GM12872 (cell line): ENCODE measurements at regions not wholly inside any gene's neighbourhood (a gene's known extent, or its start where the extent isn't known, plus 50 kb on each side); places are given as distances from the start of the nearest gene placed in this dataset.

Experiments
- TF ChIP-seq, protein P1 (sequence below): IDR thresholded peaks from 3 replicates; pipeline ENCODE4 v1.5.1; 2011; ENCODE audit warnings: low read depth, mild to moderate bottlenecking, low read length, moderate library complexity; ENCODE audit not compliant: insufficient read depth

DNA sequence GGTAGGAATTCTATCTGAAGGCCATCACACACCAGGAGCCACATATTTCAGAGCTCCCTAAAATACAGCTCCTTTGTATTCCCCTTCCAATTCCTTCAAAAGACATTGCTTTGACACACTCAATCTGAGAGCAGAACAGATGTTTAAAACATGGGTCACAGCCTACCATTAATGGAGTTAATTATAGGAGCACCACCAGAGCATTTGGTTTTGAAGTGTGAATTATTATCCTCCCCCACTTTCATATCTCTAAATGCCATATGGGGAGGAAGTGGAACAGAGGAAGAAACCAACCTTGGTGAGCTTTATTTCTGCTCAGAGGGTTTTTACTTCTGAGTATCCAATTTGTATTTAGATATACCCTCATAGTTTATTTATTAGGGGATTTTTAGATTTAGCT is 50.7 kb upstream of the TNFRSF21 start:
- TF ChIP-seq, protein P1, sequence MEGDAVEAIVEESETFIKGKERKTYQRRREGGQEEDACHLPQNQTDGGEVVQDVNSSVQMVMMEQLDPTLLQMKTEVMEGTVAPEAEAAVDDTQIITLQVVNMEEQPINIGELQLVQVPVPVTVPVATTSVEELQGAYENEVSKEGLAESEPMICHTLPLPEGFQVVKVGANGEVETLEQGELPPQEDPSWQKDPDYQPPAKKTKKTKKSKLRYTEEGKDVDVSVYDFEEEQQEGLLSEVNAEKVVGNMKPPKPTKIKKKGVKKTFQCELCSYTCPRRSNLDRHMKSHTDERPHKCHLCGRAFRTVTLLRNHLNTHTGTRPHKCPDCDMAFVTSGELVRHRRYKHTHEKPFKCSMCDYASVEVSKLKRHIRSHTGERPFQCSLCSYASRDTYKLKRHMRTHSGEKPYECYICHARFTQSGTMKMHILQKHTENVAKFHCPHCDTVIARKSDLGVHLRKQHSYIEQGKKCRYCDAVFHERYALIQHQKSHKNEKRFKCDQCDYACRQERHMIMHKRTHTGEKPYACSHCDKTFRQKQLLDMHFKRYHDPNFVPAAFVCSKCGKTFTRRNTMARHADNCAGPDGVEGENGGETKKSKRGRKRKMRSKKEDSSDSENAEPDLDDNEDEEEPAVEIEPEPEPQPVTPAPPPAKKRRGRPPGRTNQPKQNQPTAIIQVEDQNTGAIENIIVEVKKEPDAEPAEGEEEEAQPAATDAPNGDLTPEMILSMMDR: no peak

DNA sequence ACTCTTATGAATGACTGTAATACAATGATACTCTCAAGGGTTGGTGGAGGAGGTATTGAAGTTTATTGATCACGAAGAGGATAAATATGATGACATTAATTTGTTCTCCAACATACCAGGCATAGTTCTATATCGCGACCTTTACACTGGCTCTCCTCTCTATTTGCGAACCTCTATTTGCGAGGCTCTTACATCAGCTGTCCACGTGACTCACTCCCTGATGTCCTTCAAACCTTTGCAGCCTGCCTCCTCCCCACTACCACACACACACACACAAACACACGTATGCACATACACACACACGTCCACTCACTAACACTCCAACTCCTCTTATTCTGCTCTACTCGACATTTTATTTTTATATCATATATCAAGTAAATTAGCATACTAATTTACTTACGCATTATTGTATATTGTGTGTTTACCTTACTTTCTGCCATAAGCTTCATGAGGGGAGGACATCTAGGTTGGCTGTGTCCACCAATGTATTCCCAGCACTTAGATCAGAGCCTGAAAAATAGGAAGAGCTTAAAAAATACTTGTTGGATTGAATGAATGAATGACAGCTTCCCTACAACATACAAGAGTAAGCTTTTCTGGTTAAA is 53.3 kb upstream of the TNFRSF21 start:
- TF ChIP-seq, protein P1: no peak

DNA sequence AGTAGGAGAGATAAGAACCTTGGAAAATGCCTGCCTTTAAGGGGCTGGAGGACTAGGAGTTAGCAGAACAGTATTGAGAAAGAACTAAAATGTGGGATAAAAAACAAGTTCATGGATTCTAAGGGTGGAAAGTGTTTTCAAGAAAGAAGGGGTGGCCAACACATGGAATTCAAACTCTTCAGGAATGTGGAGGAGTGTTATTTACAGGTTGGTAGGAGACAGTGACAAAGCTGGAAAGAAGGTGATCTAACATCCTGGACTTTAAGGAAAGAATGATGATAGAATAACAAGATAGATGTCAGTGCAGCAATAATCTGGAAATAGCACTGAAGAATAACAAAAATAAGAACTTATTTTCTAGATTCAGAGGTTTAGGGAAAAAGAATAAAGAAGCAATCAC is 54.0 kb upstream of the TNFRSF21 start:
- TF ChIP-seq, protein P1: no peak

DNA sequence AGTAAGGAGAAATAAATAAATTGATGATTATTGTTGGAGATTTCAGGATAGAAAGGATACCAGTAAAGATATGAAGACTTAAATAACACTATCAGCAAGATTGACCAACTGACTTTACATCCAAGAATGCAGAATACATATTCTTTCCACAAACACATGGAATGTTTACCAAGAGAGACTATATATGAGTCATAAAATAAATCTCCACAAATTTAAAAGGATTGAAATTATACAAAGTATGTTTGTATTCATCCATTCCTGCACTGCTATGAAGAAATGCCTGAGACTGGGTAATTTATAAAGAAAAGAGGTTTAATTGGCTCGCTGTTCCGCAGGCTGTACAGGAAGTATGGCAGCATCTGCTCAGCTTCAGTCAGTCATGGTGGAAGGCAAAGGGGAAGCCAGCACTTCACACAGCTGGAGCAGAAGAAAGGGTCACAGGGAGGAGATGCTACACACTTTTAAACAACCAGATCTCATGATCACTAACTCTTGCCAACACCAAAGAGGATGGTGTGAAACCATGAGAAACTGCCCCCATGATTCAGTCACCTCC is 56.7 kb upstream of the TNFRSF21 start:
- TF ChIP-seq, protein P1: no peak

DNA sequence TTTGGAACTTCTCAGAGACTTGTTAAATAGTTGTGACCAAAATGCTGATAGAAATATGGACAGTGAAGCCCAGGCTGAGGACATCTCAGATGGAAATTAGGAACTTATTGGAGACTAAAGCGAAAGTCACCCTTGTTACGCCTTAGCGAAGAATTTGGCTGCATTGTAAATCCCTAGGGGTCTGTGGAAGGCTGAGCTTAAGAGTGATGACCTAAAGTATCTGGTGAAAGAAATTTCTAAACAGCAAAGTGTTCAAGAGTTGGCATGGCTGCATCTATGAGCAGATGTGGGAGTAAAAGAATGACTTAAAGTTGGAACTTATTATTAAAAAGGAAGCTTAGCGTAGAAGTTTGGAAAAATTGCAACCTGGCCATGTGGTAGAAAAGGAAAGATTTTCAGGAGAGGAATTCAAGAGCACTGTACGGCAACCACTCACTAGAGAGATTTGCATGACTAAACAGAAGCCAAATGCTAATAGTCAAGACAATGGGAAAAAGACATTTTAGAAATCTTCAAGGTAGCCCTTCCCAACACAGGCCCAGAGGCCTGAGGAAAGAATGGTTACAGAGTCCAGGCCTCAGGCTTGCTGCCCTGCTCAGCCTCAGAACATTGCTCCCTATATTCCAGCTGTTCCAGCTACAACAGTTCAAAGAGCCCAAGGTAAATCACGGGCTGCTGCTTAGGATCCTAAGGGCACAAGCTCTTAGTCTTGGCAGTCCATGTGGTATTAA is 61.6 kb upstream of the TNFRSF21 start:
- TF ChIP-seq, protein P1: no peak

DNA sequence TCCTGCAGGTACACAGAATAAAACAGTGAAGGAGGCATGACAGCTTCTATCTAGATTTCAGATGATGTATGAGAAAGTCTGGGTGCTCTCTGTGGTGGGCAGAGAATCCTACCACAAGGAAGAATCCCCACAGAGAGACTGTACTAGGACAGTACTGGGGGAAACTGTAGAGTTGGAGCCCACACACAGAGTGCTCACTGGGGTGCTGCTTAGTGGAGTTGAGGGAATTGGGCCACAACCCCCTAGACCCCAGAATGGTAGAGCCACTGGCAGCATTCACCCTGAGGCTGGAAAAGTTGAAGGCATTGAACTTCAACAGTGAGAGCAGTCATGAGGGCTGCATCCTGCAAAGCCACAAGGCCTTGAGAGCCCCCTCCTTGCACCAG is 62.2 kb upstream of the TNFRSF21 start:
- TF ChIP-seq, protein P1: no peak

DNA sequence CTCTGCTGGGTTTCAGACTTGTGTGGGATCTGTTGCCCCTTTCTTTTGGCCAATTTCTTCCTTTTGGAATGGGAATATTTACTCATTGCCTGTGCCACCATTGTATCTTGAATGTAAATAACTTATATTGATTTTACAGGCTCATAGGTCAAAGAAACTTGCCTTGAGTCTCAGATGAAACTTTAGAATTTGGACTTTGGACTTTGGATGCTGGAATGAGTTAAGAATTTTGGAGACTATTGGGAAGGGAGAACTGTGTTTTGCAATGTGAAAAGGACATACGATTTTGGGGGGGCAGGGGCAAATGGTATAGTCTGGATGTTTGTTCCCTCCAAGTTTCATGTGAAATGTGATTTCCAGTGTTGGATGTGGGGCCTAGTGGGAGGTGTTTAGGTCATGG is 62.6 kb upstream of the TNFRSF21 start:
- TF ChIP-seq, protein P1: no peak
